NCI-H526 (cell line): ENCODE measurements at regions not wholly inside any gene's neighbourhood (a gene's known extent, or its start where the extent isn't known, plus 50 kb on each side); places are given as distances from the start of the nearest gene placed in this dataset.

Experiments used
- DNase-seq, 2 experiments: peaks; one replicate each; lab custom pipeline; 2025; lab: John Stamatoyannopoulos, UW

DNA sequence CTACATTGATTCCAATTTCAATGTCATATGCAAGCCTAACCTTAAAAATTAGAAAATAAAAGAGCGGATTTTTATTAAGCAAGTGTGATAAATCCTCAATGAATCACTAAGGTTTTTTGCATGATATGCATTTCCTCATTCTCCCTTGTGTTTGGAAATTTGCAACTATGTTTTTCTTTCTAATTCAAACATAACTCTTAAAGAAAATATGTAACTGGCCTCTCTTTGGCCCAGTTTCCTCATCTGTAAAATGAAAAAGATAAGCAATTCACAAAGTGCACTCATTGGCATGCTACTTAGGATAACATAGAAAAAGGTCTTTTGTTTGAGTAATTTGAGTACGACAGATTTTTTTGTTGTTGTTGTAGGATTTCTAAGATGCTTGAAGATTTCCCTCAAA lies 295.5 kb downstream of the CDH11 start:
- DNase-seq, result no peak

DNA sequence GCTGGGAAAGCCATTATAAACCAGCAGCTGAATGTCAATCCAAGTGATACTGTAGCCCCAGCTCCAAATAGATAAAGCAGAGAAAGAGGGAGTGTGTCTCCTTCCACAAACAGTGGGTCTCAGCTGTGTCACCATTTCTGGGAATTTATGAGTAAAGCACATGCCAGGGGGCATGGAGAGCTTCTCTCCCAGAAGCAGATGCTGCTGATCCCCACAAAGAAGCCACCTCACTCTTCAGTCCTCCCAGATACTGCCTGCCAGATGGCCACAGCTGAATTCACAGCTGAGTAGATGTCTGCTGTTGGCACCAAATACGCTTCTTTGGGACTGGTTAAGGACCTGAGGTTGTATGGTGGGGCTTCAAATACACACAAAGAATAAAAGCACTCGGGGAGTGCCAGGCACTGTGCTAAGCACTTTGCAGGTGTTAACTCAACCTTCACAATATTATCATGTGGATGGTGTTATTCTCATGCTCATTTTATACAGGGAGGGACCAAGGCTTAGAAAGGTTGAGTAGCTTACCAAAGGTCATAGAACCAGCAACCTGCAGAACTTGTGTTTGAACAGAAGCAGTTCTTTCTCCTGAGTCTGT lies 298.3 kb downstream of the CDH11 start:
- DNase-seq, result no peak

DNA sequence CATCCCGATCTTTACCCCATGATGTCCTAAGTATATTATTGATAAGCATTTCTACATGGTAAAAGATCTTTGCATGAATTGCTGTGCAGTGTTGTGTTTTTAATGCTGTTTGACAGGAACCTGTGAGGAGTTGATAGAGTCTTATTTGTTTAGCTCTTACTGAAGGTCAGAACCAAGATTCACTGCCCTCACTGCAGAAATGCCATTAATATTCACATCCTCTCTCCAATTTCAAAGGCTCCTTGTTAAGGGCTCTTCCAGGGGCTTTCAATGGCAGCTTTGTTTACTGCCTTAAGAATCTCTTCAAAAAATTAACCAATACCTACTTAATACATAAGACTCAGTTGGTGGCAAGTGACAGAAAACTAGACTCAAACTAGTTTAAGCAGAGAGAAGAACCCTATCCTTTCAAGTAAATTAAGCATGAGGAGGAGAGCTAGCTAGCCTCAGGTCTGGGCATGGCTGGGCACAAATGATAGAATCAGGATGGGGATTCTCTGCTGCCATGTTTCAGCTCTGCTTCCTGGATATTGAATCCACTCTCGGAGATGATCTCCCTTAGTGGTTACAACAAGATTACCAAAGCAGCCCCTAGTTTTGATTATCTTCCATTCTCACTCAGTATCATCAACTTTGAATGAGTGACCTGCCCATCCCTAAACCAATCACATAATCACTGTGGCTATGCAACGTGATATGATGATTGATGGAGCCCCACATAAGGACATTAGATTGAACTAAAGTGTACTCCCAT lies 311.8 kb downstream of the CDH11 start:
- DNase-seq, result no peak

DNA sequence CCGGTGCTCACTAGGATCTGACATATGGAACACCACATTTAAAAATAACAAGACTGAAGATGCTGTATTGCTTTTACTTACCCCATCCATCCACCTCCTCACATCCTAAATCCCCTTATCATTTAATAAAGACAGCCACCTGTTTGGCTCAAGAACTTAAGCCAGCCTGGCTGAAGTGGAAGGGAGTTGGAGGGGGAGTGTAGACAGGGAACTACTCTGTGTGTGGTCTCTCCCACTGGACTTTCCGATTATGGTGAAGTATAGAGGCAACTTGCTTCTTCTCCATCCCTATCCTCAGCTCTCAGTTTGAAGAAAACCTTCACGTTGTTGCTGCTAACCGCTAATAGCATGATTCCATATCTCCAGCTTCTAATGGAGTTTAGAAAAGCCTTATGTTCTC lies 313.4 kb downstream of the CDH11 start:
- DNase-seq, result no peak

DNA sequence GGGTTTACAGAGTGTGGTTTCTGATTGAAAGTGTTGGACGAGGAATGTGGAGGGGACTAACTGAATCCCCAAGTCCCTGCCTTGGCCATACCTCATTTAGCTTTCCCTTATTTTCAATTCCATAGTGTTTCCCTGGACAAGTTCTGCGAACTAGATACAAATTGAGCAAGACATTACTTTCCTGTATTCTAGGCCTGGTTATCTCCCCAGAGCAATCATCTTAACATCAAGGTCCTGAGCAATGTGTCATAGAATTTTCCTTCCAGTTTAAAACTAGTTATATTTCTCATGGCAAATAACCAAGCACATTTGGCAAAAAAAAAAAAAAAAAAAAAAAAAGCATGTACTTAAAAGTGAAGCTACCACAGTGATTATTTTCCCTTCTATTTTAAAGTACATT lies 330.1 kb downstream of the CDH11 start:
- DNase-seq, result no peak

DNA sequence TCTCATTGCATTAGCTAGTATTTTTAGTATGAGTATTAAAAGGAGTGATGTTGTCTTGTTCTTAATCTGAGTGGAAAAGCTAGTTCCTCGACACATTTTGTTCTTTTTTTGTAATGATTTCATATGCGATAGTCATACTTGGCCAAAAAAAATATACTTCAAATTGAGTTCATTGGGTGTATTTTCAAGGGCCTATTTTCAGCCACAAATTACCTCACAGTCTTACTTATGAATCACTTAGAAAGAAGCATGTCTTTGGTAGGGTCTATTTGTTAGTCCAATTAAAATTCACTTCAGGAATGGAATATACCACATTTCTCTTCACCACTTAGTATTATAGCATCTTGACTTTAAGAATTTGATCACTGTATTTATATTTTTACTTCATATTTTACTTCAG lies 337.2 kb downstream of the CDH11 start:
- DNase-seq, result no peak

DNA sequence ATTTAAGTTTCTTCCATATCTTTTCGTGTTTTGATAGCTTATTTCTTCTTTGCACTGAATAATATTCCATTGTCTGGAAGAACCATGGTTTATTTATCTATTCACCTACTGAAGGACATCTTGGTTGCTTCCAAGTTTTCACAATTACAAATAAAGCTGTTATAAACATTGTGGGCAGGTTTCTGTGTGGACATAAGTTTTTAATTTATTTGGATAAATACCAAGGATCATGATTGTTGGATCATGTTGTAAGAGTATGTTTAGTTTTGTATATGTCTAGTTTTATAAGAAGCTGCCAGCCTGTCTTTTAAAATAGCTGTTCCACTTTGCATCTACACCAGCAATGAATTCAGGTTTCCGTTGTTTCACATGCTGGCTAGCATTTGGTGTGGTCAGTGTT lies 339.4 kb downstream of the CDH11 start:
- DNase-seq, result no peak

DNA sequence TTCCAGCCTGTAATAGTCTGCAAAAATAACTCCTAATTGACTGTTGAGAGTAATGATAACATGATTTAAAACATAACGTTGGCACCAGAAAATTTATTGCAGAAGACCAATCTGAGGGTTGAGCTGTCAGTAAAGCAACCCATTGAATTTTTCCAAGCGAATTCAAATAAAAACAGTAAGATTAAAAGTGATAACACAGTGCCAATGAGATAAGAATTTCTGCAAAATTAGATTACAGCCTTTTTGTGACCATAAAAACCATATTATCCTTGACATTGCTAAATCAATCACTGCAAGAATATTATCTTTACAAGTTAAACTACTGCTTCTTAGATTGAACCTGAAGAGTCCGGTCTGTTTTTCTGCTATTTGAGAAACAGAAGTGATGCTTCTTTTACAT lies 341.4 kb downstream of the CDH11 start:
- no peak for DNase-seq

DNA sequence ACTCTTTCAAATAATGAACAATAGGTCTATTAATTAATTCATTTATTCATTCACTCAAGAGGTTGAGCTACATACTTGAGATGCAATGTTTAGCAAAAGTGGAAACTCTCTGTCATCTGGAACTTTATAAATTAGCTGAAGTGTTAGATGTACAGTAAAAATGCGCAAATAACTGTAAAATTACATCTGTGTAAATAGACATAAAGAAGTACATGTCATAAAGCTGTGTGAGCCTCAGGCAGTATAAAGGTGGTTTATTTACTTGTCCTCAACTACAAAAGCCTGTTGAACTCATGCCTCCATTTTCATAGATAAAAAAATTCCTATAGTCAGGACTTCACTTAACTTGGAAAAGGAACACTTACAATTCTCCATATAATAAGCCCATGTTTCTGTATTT lies 343.1 kb downstream of the CDH11 start:
- DNase-seq, result no peak

DNA sequence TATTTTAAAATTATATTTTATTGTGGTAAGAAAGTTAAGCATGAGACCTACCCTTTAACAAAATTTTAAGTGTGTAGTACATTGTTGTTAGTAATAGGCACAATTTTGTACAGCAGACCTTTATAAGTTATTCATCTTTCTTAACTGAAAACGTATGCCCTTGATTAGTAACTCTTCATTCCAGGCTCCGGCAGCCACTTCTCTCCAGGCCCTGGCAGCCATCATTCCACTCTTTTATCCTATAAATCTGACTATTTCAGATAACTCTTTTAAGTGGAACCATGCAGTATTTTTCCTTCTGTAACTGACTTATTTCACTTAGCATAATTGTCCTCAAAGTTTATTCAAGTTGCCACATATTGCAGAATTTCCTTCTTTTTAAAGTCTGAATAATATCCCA lies 348.2 kb downstream of the CDH11 start:
- no peak for DNase-seq

DNA sequence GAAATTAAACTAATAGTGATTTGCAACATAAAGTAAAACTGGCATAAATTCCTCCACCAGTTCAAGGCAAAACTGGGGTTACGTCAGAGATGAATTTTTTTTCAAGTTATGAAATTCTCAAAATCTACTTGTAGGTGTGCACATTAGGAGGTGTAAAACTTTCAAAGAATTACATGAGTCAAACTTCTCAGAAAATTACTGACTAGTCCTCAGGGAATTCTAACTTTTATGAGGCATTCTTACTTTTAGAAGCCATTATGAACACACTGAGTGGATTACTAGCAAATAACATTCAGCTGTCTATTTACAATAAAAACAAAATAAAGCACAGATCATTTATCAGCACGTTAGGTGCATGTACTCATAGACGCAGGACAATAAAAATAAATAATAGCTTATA lies 348.7 kb downstream of the CDH11 start:
- no peak for DNase-seq

DNA sequence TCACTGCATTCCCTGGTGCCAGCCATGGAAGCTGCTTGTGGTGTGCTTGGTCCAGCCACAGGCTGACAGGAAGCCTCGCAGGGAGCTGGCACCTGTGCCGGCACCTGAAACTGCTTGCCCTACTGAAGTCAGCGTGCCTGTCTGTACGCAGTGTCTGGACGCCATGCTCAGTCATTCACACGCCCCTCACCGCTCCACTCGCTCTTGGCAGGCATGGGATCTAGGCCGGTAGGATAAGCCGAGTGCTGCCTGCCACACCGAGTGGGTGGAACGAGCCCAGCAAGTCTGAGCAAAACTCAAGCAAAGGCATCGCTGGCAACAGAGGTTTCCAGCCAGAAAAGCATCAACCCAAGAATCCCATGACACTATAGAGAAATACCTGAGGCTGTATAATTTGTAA lies 350.6 kb downstream of the CDH11 start:
- DNase-seq, result no peak

DNA sequence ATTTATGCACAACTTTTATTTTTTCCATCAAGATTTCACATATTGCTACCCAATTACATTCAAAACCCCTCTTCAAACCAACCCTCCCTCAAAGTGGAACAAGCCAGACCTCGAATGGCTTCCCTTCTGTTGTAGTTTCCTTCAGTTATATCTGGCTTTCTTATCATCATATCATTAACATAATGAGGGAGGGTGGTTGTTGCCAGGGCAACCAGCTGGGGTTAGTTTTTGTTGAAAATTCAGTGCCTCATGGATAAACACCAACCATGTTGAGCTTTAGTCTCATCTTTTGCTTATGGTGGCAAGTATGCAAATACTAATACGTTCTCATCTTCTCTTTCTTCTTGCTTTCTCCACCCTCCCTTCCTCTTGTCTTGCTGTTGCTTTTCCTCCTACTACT lies 359.7 kb downstream of the CDH11 start:
- no peak for DNase-seq

DNA sequence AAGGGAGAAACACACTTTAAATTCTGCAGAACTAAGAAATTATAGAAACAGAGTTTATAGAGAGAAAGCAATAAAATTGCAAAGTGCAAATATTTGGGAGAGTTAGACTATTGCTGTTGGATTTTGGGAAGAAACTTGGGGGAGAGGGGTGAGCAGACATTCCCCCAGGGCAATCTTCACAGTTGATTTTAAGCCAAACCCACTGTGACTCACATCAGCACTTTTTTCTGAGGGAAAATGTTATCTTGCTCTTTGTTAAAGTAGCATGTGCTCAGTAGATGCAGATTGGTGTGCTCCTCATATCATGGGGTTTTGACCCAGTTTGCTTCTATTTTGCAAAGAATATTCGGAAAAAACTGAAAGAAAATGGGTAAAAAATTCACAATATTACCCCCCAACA lies 367.6 kb downstream of the CDH11 start:
- DNase-seq, result no peak

DNA sequence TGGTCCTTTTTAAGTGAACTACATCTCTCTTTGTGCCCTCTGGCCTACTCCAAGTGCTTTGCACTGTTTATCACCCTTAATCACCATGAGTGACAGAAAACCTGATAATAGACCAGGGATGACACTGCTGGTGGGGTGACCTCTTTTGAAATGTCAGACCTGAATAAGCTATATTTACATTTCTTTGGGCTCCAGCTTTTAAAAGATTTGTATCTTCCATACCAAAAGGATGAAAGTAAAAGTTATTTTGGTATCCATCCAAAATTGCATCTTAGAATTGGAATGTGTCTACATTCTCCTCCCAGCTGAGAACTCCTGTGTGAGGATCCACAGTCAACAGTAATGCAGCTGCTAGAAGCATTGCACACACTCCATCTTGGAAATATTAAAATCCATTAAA lies 370.0 kb downstream of the CDH11 start:
- no peak for DNase-seq

DNA sequence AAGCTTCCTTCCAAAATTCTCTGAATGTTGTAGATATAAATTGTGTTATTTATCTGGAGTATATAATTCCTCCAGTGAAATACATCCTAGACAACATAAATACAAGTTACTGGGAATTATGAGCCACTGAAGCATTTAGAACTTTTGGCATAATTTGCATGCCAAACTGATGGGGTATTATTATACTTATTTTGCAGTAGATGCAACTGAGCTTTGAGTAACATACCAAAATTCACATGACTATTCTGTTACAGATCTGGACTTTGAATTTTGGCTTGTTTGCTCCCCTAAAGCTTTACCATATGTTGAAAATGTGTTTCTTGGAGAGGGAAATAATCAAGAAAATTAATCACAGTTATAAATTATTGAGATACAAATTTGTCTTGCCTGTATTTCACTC lies 372.5 kb downstream of the CDH11 start:
- DNase-seq, result no peak

DNA sequence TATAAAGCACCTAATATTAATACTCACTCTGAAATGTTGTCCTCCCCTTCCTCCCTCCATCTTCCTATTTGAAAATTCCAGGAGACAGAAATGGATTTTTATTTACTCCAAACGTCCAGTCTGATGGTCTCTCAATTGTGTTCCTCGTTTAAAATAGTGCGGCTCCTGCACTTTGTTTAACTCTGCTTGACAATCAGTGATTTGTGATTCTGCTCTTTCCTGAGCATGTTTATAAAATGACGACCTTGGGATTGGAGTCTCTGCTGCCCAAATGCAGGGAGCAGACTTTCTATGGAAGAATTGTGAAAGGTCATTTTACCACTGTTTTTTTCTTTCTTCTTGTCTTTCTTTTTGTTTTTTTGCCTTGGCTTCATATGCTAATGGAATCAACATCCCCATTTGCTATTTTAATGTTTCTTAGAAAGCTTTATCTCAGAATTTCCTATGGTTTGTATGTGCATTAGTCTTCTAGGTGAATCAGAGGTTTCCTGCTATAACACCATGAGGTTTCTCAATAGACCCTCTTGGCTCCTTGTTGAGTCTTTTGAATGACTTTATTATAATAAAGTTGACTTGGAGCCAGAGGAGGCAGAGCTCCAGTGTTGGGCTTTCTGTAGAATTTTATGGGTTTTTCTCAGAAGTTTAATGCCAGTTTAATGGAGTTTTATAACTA lies 376.5 kb downstream of the CDH11 start:
- DNase-seq, result no peak

DNA sequence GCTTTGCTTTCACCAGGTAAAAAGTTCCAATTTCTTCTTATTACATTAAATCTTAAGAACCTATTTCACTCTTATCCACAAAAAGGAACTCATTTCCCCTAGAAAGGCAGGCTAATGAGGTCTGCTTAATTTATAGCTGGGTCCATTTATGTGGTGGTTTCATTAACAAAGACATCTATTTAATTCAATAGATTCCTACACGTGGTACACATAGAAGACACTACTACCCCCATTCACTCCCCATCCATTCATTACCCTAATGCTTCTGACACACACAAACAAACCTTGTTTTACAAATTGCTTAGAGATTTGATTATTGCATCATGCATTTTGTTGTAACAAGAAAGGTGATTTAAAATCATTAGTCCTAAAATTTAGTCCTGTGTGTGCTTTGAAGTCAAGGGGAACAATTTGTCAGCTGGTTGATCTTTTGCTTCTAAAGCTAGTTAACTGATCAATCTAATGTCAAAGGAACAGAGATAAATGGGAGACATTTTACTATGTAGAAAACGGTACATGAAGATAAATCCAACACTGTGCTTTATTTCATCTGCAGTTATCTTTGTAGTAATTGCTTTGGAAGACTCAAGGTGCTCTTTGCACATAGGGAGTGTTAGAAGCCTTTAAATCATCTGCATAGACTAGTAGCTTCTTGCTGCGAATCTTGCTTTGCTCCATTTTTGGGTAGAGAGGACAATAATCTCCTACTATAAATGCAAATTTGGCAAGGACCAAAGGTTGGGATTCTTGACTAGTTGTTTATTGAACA lies 379.2 kb downstream of the CDH11 start:
- no peak for DNase-seq

DNA sequence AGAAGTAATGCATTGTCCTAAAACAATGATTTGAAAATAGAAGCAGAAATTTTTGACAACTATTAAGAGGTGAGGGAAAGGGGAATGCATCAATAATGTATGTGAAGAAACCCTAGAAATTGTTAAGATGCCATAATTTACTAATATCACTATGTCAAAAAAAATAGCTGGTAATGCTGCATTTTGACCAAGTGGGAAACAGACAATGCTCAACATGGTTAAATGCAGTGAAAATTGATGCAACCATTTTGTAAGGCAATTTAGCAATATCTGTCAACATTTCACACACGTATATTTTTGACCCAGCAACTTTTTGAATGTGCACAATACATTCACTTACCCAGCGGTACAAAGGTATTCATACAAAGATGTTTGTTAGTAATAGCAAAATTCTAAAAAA lies 381.6 kb downstream of the CDH11 start:
- no peak for DNase-seq

DNA sequence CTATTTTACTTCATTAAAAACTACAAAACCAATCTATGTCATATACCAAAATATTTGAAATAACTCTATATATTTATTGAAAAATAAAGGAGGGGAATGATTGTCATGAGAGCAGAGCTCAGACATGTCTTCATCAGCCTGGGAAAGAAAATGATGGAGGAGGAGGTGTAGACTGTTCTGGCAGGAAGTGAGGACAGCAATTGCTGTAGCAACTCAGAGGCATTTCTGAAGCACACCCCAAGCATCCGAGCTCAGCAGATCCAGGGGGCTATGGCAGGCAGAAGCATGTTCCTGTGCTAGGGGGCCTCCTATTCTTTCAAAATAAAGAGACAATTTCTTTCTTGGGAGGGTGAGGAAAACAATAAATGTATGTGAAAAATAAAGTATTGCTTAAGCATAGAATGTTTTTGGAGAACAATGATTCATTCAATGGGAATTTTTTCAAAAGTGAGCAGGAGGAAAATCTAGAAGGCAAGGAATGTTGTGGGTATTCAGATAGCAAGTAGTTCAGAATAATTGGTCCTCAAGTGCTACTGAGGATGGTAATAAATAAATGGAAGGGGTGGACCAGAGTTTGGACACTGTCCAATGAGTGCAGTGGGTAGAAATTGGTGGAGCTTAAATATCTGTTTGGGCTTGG lies 383.4 kb downstream of the CDH11 start:
- DNase-seq, result no peak

DNA sequence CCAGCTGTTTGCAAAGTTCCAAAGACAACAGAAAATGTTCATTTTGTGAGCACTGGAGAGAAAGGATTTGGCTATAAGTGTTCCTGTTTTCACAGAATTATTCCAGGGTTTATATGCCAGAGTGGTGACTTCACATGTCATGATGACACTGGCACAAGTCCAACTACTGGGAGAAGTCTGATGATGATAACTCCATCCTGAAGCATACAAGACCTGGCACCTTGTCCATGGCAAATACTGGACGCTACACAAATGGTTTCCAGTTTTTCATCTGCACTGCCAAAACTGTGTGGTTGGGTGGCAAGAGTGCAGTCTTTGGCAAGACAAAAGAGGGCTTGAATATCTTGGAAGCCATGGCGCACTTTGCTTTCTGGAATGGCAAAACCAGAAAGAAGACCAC lies 385.0 kb downstream of the CDH11 start:
- DNase-seq, result no peak

DNA sequence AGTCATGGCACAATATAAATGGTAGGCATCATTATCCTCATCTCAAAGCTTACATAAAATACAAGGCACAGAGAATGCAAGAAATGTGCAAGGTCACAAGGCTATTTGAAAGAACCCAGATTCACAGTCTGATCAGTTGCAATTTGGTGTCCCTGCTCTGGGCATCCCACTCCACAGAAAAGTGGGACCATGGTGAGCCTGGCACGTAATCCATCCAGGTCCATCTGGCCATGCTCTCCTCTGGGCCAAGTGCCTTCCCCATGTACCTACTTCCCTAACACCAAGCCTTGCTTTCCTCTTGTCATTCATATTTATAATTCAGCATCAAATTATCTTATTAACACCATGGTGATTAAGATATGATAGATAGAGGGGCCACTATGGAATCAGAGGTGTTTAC lies 390.0 kb downstream of the CDH11 start:
- DNase-seq, result no peak
